WTC11 (cell line): ENCODE measurements at regions not wholly inside any gene's neighbourhood (a gene's known extent, or its start where the extent isn't known, plus 50 kb on each side); places are given as distances from the start of the nearest gene placed in this dataset.

Experiments
- ELF4 ChIP-seq: sonication (generic); formaldehyde crosslinking; IDR thresholded peaks from 2 replicates; pipeline ENCODE4 v1.8.1; 2022; ENCODE audit warnings: low read depth, mild to moderate bottlenecking, moderate library complexity, missing genetic modification reagents
- JUN ChIP-seq: sonication (generic); formaldehyde crosslinking; IDR thresholded peaks from 2 replicates; pipeline ENCODE4 v1.8.0; 2023; ENCODE audit warnings: mild to moderate bottlenecking, missing genetic modification reagents
- KAT7 ChIP-seq: sonication (generic); formaldehyde crosslinking; IDR thresholded peaks from 2 replicates; pipeline ENCODE4 v1.8.1; 2023; ENCODE audit warnings: missing genetic modification reagents, mild to moderate bottlenecking, borderline replicate concordance
- SMAD4 ChIP-seq: sonication (generic); formaldehyde crosslinking; IDR thresholded peaks from 2 replicates; pipeline ENCODE4 v1.8.0; 2022; ENCODE audit warnings: mild to moderate bottlenecking, missing genetic modification reagents
- SP1 ChIP-seq: sonication (generic); formaldehyde crosslinking; conservative IDR thresholded peaks from 2 replicates; pipeline ENCODE4 v1.8.1; 2022; ENCODE audit warnings: missing genetic modification reagents
- TF ChIP-seq, protein P1 (sequence below): fragments of 200-600 bp; IDR thresholded peaks from 2 replicates; pipeline ENCODE4 v1.8.0; 2022; ENCODE audit warnings: antibody characterized with exemption
- TF ChIP-seq, protein P2 (sequence below): sonication (generic); formaldehyde crosslinking; IDR thresholded peaks from 2 replicates; pipeline ENCODE4 v1.8.1; 2022; ENCODE audit warnings: low read depth, missing genetic modification reagents, borderline replicate concordance

DNA sequence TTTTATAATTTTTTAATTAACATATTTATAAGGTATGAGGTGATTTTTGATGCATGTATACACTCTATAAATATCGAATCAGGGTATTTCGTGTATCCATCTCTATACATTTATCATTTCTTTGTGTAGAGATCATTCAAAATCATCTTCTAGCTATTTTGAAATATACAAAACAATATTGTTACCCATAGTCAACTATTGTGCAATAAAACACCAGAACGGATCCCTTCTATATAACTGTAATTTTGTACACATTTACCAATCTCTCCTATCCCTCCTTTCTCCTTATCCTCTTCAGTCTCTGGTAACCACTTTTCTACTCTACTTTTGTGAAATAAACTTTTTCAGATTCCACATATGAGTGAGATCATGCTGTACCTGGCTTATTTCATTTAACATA is 1459.6 kb downstream of the MRPL39 start:
- TF ChIP-seq, protein P1, sequence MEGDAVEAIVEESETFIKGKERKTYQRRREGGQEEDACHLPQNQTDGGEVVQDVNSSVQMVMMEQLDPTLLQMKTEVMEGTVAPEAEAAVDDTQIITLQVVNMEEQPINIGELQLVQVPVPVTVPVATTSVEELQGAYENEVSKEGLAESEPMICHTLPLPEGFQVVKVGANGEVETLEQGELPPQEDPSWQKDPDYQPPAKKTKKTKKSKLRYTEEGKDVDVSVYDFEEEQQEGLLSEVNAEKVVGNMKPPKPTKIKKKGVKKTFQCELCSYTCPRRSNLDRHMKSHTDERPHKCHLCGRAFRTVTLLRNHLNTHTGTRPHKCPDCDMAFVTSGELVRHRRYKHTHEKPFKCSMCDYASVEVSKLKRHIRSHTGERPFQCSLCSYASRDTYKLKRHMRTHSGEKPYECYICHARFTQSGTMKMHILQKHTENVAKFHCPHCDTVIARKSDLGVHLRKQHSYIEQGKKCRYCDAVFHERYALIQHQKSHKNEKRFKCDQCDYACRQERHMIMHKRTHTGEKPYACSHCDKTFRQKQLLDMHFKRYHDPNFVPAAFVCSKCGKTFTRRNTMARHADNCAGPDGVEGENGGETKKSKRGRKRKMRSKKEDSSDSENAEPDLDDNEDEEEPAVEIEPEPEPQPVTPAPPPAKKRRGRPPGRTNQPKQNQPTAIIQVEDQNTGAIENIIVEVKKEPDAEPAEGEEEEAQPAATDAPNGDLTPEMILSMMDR: no peak
- TF ChIP-seq JUN (CRISPR knock-in tag) (no peak), SP1 (CRISPR knock-in tag) (no peak), ELF4 (CRISPR knock-in tag) (no peak), KAT7 (CRISPR knock-in tag) (no peak), SMAD4 (no peak)
- TF ChIP-seq, protein P2, sequence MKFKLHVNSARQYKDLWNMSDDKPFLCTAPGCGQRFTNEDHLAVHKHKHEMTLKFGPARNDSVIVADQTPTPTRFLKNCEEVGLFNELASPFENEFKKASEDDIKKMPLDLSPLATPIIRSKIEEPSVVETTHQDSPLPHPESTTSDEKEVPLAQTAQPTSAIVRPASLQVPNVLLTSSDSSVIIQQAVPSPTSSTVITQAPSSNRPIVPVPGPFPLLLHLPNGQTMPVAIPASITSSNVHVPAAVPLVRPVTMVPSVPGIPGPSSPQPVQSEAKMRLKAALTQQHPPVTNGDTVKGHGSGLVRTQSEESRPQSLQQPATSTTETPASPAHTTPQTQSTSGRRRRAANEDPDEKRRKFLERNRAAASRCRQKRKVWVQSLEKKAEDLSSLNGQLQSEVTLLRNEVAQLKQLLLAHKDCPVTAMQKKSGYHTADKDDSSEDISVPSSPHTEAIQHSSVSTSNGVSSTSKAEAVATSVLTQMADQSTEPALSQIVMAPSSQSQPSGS: no peak
